T-helper 9 cell (primary cell): ENCODE measurements at regions not wholly inside any gene's neighbourhood (a gene's known extent, or its start where the extent isn't known, plus 50 kb on each side); places are given as distances from the start of the nearest gene placed in this dataset.

Experiments
- DNase-seq: peaks from one replicate; pipeline ENCODE4 v3.0.0-alpha.2; 2020

DNA sequence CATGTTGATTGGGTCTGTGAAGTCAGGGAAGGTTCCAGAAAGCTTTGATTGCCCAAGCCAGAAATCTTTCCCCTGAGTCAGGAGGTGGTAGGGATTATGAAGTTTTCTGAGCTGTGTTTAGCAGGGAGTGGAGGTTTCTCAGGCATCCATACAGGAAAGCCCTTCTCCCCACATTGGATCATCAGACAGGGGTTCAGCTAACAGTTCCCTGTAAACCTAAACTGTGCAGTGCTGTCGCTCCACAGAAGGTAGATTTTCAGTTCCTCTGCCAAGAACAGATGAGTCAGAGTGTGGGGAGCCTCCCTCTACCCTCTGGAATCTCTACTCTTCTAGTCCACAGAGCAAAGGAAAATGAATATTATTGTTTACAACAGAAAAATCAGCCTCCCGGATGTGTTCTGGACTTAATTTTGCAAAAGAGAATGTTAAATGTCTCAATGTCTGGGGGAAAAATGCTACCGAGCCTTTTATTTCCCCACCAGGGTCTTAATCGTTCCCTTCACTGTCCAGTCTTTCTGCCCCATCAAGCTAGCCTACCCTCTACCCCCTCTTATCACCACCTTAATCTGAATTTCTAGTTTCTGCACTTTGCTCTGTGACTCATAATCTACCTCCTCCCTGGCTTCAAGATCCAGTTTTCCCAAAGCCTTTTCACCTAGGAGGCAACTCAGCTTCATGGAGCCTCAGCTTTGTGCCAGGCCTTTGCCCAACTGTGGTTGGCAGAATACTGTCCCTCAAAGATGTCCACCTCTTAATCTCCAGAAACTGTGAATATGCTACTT lies 355.6 kb downstream of the PRDM2 start:
- DNase-seq, result no peak

DNA sequence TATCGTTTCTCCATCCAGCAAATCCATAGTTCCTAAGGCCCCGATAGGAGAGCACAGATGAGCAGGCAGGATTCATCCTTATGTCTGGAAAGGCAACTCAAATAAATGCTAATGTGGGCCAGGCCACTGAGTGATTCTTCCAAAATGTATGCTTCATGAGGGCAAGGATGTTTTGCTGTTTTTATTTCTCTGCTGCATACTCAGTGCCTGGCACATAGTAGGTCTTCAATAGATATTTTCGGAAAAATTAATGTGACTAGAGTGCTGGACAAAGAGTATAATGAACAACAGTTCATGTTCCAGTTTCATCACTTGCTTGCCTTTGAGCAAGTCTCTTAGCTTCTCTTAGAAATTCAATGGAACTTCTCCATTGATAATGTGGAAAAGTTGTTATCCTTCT lies 357.7 kb downstream of the PRDM2 start:
- DNase-seq, result no peak

DNA sequence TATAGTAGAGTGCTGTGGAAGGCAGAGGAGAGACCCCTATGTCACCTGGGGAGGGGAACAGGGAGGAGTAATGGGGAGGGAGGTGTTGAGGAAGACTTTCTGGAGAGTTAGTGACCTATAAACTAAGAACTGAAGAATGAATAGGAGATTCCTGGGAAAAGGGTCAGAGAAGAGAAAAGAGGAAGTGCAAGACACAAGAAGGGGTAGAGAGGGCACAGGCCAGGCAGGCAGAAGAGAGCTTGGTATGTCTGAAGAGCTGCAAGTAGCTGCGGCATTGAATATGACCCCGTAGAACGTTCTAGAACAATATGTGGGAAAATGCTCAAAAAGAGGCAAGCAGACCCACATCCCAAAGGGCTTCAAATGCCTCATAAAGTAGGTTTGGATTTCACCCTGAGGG lies 361.2 kb downstream of the PRDM2 start:
- no peak for DNase-seq

DNA sequence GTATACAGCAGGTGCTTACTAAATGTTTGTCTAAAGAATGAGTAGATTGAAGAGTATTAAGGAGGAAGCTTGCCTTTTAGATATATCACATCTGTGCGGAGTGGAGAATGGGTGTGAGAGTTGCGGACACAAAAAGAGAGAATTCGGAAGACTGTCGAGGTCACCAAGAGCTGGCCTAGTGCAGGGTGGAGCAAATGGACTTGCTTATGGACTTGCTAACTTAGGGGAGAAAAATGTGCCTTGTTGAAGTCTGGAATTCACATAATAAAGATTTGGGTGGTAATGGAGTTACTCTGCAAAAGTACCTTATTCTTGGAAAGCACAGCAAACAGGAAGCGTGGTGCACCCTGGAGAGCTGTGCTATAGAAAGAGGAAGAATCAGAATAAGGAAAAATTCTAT lies 361.7 kb downstream of the PRDM2 start:
- no peak for DNase-seq

DNA sequence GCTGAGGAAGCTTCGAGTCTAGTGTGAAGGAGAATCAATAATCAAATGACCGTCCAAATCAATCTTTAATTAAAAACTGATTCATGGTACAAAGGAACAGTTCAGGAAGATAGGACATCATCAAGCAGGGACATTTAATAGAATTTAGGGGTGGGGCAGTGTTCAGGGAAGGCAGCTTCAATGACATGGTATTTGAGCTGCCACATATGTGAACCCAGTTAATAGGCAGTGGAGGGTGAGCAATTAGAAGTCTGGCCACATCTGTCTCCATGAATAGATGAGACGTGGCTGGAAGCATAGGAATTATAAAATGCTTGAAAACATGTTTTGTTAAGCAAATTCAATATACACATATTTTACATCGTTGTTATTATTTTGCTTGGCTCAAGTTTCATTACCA lies 362.7 kb downstream of the PRDM2 start:
- DNase-seq, result no peak

DNA sequence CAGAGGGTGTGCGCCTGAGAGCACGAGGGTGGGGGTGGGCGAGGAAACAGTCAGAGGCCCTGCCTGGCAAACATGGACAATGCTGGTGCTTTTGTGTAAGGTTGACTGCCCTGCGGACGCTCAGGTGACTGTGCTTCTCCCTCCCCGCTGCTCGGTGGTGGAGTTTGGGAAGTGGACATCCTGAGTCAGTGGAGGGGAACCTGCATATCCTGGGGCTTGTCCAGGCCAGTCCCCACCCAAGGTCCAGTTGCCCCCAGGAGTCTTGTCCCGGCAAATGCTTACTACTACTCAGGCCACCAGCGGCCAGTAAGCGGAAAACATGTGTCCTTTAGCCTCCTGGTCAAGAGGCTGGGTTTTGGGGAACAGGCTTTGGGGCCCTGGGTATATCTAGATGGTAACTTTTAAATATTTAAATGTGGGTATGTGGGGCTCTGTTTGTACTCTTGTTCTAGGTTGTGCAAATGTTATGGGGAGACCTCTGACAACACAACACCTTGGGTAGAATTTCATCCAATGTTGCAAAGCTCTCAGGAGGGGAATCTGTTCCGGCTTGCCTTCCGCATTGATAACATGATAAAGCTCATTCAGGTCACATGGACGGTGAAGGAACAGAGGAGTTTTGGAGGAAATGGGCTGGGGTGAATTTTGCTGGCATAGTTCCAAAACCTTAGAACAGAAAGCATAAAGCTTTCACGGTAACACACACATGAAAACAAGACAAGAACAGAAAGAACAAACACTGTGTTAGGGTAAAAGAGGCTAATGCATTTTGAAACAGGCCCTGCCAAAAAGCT lies 364.9 kb downstream of the PRDM2 start:
- no peak for DNase-seq

DNA sequence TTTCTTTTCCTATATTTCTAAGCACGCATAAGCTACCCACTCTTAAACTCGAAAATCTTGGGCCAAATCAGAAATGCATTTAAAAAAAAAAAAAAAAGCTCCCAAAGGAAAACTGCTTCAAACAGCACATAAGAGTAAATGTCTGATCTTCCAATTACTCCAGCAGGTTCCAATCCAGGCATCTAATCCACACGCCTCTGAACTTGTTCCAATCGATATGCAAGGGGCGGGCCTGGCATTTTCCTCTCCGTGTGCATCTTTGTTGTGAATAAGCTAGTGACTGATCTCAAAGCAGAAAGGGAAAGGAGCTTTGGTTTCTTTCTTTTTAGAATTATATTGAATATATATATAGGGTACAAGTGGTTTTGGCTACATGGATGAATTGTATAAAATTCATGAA lies 365.5 kb downstream of the PRDM2 start:
- no peak for DNase-seq

DNA sequence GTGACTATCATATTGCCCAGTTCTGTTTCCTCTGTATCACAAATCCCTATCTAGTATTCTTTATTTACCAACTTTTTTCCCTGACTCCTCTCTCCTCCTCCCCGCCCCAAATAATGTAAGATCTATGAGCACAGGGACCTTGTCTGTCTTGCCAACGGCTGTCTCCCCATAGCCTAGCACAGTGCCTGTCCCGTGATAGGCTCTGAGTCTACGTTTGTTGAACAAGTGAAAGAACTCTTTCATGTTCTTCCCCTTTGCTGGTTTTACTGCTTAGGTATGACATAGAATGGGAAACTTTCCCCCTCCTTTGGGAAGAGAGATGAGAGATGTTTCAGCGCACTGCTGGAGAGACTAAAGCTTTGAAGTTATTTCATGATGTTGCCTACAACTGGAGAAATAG lies 367.0 kb downstream of the PRDM2 start:
- no peak for DNase-seq

DNA sequence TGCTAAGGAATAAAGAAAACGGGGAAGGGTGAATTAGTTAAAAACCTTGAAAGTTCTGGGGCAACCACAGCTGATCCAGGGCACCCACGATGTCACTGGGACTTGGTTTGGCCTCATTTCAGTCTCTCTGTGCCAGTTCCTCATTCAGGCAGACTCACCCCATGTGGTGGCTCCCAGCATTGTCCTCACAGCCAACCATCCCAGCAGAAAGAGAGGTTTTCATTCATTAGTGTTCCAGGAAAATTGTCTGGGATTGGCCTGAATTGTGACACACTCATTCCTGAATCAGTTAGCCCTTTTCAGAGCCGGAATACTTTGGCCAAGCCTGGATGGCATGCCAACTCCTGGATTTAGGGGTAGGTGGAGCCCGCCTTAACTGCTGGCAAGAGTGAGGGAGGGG lies 367.7 kb downstream of the PRDM2 start:
- no peak for DNase-seq

DNA sequence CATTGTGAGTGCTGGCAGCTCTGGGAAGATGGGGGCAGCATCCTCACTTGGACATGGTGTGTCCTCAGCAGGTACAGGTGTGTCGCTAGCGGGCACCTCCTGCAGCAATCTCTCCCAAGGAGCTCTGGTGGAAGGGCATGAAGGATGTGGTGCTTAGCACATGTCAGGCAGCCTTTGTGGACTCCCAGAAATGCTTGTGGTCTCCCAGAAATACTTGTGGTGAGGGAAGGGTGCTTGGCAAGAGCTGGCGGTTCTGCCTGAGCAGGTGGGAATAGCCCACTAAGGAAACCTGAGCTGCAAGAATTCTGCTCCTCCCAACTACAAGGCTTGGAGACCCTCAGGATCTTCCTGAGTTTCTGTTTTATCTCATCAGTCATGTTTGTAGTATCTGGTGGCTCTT lies 371.6 kb downstream of the PRDM2 start:
- no peak for DNase-seq

DNA sequence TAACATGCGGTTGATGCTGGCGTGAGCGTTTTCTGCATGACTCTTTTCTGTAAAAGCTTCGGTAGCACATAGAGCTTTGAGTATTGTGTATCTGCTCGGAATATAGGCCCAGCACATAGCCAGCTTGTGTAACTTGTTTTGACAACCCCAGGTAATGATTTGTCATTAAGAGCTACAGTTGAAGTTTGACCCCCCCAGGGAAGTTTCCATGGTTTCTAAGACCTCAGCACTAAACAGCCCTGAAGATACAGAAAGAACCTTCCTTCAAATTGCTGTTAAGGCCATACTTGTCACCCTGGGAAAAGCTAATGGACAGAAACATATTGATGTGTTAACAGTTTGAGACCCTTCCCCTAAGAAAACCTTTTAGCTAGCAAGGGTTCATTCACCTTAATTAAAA lies 380.7 kb downstream of the PRDM2 start:
- DNase-seq, result no peak

DNA sequence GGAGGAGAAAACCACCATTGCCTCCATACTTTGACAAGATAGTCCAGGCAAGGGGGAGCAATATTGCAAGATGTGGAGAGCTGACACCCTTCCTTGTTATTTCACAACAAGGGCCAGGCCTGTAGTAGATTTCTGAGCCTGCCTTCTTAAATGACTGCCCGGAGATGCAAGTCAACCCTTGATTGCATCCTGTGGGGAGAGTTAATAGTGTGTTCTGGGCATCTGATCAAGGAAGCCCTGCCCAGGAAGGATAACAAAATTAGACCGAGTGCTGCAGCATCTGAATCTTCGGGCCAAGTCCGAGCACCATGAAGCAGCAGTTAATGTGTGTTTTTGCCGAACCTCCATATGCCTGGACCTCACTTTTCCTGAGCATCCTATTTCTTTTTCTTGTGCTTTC lies 382.3 kb downstream of the PRDM2 start:
- no peak for DNase-seq

DNA sequence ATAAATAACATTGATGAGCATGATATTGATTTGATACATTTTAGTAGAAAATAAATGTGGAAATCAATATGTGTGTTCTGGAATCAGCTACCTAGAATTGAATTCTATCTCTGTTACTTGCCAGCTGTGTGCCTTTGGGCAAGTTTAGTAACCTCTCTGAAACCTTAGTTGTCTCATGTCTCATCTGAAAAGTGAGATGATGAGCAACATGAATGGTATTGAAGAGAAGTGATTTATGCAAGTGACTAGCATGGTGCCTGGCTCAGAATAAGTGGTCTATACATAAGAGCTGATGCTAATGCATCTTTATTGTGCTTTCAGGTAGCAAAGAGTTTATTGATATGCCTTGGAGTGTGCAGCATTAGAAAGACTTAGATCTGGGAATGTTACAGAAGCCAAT lies 383.3 kb downstream of the PRDM2 start:
- DNase-seq, result no peak

DNA sequence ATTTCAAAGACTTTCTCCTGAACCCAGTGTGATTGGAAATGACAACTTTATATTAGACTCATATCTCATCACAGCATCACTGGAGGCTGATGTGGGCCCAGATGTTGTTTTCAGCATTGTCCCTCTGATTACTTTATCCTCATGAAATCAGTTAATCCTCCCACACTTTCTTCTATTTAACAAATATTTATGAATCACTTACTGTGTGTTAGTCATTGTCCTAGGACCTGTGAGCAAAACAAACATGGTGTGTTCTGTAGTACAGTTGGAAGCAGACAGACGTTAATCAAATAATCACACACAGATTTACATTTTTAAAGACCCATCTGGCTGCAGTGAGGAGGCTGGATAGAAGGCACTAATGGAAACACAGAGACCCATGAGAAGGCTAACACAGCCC lies 383.7 kb downstream of the PRDM2 start:
- DNase-seq, result no peak

DNA sequence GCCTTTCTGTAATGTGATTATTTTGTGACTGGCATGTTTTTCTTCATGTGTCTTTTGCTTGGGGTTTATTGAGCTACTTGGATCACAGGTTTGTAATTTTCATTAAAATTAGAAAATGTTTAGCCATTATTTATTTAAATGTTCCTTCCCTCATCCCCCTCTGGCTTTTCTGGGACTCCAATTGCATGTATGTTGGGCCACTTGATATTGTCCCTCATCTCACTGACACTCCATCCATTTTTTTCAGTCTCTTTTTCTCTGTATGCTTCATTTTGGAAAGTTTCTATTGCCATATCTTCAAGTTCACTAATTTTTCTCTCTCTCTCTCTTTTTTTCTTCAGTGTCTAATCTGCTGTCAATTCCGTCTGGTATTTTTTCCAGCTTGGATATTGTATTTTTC lies 390.1 kb downstream of the PRDM2 start:
- DNase-seq, result no peak

DNA sequence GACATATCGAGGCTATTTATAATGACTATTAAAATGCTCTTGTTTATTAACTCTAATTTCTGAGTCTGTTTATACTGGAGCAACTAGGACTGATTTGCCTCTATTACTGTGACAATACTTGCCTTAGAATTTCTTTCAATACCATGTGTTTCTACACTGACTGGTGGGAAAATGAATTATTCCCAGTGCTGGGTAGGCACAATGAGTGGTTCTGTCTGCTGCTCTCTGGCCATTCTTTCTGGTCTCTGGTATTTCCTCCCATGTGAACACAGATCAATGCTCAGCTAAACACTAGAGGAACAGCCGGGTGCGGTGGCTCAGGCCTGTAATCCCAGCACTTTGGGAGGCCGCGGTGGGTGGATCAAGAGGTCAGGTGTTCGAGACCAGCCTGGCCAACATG lies 390.5 kb downstream of the PRDM2 start:
- no peak for DNase-seq

DNA sequence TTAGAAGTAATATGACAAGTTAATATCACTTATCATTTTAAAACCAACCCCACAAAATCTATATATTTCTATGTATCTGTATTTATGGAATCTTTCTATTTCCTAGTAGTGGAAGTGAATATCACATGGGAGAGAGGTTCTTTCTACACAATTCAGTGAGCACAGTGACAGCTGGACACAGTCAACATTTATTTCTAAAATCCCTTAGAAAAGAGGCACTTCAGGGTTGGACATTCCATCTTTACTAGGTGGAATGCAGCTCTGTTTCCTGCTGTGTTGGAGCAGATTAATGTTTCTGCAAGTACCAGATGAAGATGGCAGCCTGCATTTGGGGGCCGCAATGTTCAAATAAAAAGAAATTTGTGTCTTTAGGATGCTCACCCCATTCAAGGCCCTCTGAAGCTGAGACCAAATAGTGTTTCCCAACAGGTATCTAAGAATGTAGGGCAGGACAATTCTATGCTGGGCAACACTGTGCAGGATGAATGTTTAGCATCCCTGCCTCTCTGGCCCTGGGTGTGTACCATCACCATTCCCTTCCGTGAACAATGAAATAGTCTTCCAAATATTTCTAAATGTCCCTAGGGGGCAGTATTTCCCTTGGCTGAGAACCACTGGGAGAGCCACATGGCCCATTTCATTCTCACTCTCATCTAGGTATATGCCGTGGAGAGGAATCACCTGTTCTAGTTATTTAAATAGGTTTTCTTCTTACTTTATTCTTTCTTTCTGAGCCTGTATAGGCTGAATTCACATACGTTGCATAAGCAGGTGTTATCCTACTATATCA lies 394.8 kb downstream of the PRDM2 start:
- DNase-seq, result no peak

DNA sequence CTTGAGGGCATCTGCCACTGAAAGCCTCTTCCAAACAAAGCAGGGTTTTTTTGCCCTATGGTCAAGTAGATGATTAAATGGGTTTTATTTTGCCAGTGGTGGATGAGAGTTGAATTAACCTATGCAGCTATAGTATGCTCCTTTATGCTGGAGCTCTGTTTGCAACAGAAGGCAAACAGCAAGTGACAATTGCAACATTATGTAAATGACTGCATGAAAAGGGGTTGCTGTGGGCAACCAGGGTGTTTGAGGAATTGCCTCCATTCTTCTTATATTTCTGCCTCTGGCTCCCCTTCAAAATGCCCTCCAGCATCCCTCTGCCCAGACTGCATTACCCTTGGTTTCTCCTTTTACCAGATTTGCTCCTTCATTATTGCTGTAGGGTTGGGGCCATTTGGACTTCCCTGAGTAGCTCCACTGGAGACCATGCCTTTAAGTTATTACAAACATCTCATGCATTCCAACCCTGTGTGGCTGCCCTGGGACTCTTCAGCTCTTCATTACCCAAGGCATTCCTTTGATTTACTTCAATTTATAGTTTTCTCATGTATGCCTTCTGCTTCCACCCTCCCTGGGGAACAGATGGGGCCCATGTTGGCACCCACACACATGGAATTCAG lies 398.4 kb downstream of the PRDM2 start:
- no peak for DNase-seq

DNA sequence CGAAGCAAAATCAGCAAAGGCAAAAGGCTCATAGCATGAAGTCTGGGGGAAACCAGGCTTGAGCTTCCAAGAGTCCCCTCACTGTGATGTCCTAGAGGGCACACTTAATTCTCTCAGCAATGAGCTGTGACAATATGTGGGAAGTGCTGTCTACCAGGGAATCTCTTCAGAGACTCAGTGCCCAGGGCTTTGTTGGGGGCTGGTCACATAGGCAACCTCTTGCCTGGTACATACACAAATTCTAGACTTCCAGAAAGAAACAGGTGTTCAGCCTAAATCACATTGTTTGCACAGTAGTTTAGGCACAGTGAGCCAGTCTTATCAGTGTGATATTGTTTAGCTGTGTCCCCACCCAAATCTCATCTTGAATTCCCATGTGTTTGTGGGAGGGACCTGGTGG lies 400.5 kb downstream of the PRDM2 start:
- DNase-seq, result no peak

DNA sequence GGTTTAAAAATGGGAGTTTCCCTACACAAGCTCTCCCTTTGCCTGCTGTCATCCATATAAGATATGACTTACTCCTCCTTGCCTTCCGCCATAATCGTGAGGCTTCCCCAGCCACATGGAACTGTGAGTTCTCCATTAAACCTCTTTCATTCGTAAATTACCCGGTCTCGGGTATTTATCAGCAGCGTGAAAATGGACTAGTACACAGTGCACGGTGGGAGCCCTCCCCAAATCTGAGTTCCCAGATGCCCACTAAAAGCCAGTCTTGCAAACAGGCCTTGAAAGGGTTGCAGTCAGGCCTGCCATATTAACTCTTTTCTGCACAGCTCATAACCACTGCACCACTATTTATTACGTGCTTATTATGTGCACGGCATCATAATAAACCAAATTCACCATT lies 400.9 kb downstream of the PRDM2 start:
- DNase-seq, result no peak

DNA sequence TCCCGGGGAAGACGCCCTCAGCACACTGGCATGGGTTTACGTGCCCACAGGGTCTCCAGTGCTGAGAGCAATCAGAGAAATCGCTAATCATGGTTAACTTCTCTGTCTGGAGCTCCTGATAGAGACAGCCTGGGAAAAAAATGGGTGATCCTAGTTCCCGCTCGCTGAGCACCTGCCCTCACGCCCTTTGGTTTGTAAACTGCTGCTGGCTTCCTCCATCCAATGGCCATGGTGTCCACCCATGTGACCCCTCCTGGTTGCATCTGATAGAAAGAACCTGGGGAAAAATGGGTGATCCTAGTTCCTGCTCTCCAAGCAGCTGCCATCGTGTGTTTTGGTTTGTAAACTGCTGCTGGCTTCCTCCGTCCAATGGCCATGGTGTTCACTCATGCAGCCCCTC lies 402.2 kb downstream of the PRDM2 start:
- no peak for DNase-seq

DNA sequence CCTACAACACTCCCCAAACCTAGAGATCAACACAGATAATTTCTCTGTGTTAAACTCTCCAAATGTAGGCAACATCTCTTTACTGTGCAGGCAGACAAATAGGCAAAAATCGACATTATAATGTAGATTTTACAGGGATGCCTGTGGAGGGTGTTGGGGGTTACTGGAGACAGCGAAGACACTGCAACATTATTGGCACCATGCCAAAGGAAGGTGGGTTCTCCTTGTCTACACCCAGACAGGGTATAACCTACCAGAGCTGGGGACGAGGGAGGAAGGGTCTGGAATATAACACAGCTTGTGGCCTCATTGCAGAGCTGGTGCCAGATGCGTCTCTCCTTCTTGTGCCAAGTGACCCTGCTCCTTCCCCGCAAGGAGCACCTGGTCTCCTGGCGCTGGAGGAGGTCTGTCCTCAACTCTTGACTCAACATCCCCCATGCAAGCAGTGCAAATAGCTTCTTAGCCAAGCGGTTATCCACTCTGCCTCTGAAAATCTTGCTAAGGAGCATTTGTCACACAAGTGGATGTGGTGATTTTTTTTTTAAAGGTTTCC lies 404.0 kb downstream of the PRDM2 start:
- DNase-seq, result no peak

DNA sequence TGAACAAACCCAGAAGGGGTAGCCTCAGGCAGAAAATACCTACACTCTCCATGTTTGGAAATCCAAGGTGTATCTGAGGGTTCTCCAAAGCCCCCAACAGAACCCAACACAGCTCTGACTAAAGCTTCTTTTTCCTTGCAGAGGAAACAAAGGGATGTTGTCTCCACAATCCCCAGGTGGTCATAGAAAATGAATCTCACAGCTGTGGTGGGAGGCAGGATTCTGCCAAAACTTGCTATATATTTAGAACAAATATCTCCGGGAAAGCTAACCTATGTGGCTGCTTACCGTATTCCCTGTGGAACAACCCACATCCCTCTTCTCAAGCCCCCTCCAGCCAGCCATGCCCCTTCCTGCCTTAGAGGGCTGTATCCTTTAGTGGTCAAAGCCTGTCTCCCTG lies 406.1 kb downstream of the PRDM2 start:
- DNase-seq, result no peak
